Transverse colon (tissue), 4 donors: ENCODE measurements at regions not wholly inside any gene's neighbourhood (a gene's known extent, or its start where the extent isn't known, plus 50 kb on each side); places are given as distances from the start of the nearest gene placed in this dataset.

Experiments
- DNase-seq: peaks from one replicate; pipeline ENCODE4 v3.0.0-alpha.2; 2019
- H3K27ac ChIP-seq, 4 donors: fragments of 200-600 bp; sonication (generic); 2 replicates each; pipeline ENCODE4 v1.5.1; 2016 to 2018; ENCODE audit warnings: inconsistent platforms in 4 of 4
- H3K27me3 ChIP-seq: fragments of 200-600 bp; sonication (generic); 2 replicates; pipeline ENCODE4 v1.5.1; 2017; ENCODE audit warnings: inconsistent platforms
- H3K36me3 ChIP-seq, 4 donors: fragments of 200-600 bp; sonication (generic); 2 replicates each; pipeline ENCODE4 v1.5.1; 2017 to 2019; ENCODE audit warnings: inconsistent platforms in 4 of 4
- H3K4me1 ChIP-seq, 4 donors: fragments of 200-600 bp; sonication (generic); 2 replicates each; pipeline ENCODE4 v1.5.1; 2017 to 2020; ENCODE audit warnings: inconsistent platforms in 4 of 4
- H3K4me3 ChIP-seq, 4 donors: fragments of 200-600 bp; sonication (generic); 1 replicate in 1 of 4; 2 replicates in 3 of 4; pipeline versions ENCODE4 v1.5.1 to v1.6.1; 2017 to 2019; ENCODE audit warnings: inconsistent platforms in 4 of 4
- H3K9me3 ChIP-seq, 2 donors: fragments of 200-600 bp; sonication (generic); 2 replicates each; pipeline ENCODE4 v1.5.1; 2017 to 2019; ENCODE audit warnings: inconsistent platforms in 2 of 2
- EP300 ChIP-seq: sonication (generic); formaldehyde crosslinking; IDR thresholded peaks from one replicate; pipeline ENCODE4 v1.6.1; 2017; ENCODE audit warnings: antibody characterized with exemption, low read depth
- POLR2A ChIP-seq: fragments of 450-650 bp; IDR thresholded peaks from one replicate; pipeline ENCODE4 v1.6.1; 2016; ENCODE audit warnings: antibody characterized with exemption, mild to moderate bottlenecking, moderate library complexity
- POLR2AphosphoS5 ChIP-seq, 3 donors: sonication (generic); formaldehyde crosslinking; IDR thresholded peaks; one replicate each; pipeline ENCODE4 v1.6.1; 2016; ENCODE audit warnings: antibody characterized with exemption in 3 of 3
- WGBS, 2 donors: methylation state at CpG; one replicate each; pipeline ENCODE4 v1.1.5; 2018; ENCODE audit warnings: low coverage in 1 of 2; 5-methylcytosine and 5-hydroxymethylcytosine counted together
- in situ Hi-C, 4 donors: fragments of 200-750 bp; cut with MboI; loops; one replicate each; pipeline versions ENCODE4 v1.15.0 to v1.15.1; 2017; ENCODE audit warnings: low sequenced_read_pairs in 3 of 4, low pct_ligation_motif_present in 1 of 4, low pct_unique_long_range_greater_than_20kb in 1 of 4
- intact Hi-C: fragments of 100-400 bp; cut with DNase I; formaldehyde crosslinking; loops from one replicate; pipeline ENCODE4 v1.15.1; 2023; ENCODE audit warnings: low total_unique reads
- TF ChIP-seq, protein P1 (sequence below), 5 experiments: fragments of 200-600 bp in 3 of 5; fragments of 450-650 bp in 2 of 5; sonication (generic) in 3 of 5; IDR thresholded peaks; 1 replicate in 2 of 5; 2 replicates in 3 of 5; pipeline ENCODE4 v1.5.1; 2016 to 2017; ENCODE audit warnings: antibody characterized with exemption in 5 of 5, inconsistent platforms in 3 of 5, mild to moderate bottlenecking in 2 of 5, moderate library complexity in 1 of 5

DNA sequence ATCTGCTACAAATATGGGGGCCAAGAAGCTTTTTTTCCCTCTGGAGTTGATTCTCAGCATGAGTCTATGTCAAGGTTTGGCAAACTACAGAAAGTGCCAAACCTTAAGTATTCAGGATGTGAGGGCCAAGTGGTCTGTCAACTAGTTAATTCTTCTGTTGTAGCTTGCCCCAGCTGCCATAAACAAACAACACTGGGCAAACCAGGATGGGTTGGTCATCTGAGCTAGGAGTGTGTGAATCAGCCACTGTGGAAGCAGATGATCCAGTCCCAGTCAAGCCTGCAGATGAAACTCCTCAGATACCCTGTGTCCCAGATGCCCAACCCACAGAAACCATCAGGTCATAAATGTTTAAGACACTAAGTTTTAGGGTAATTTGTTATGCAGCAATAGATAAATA, 103.0 kb upstream of the MOCS1 start:
- Histone ChIP-seq H3K27ac (no peak overlapping the region), H3K27me3 (no peaks in the 10 kb centered on the region), H3K36me3 (no peaks in the 10 kb centered on the region), H3K9me3 (no peaks in the 10 kb centered on the region), H3K4me3 (no peak overlapping the region), H3K4me1 (no peaks in the 10 kb centered on the region)
- no peak for TF ChIP-seq EP300
- TF ChIP-seq POLR2A, result no peak
- TF ChIP-seq POLR2AphosphoS5 (IDR thresholded peaks at IDR 0.05), result no peak
- TF ChIP-seq, protein P1, sequence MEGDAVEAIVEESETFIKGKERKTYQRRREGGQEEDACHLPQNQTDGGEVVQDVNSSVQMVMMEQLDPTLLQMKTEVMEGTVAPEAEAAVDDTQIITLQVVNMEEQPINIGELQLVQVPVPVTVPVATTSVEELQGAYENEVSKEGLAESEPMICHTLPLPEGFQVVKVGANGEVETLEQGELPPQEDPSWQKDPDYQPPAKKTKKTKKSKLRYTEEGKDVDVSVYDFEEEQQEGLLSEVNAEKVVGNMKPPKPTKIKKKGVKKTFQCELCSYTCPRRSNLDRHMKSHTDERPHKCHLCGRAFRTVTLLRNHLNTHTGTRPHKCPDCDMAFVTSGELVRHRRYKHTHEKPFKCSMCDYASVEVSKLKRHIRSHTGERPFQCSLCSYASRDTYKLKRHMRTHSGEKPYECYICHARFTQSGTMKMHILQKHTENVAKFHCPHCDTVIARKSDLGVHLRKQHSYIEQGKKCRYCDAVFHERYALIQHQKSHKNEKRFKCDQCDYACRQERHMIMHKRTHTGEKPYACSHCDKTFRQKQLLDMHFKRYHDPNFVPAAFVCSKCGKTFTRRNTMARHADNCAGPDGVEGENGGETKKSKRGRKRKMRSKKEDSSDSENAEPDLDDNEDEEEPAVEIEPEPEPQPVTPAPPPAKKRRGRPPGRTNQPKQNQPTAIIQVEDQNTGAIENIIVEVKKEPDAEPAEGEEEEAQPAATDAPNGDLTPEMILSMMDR (IDR thresholded peaks at IDR 0.05), result no peak
- no peak for DNase-seq
- intact Hi-C loops, result no loop called here
- in situ Hi-C loops, result no loop called here

DNA sequence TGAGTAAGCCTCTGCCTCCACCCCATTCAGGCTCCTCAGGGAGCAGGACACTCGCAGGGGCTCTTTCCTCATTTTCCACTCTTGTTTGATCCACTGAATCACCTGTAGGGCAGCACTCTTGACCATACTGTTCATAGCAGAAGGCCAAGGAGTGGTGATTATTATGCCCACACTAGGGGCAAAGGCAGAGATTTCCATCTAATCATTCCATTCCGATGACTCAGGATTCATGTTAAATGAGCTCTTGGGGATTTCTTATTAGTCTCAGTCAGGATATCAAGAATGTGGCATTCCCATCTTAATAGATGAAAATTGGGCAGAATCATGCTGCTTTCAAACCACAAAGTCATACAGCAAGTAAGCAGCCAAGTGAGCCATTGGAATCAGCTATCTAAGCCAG, 101.9 kb upstream of the MOCS1 start:
- H3K4me3 ChIP-seq, result no peak overlapping the region
- no peak for DNase-seq
- intact Hi-C loops (no loop called here), in situ Hi-C loops (no loop called here)
- TF ChIP-seq, protein P1 (IDR thresholded peaks at IDR 0.05), result no peak
- TF ChIP-seq POLR2A, result no peak
- no peak for TF ChIP-seq POLR2AphosphoS5 (IDR thresholded peaks at IDR 0.05)
- TF ChIP-seq EP300, result no peak
- no peaks in the 10 kb centered on the region for H3K9me3 ChIP-seq
- no peaks in the 10 kb centered on the region for H3K36me3 ChIP-seq
- H3K4me1 ChIP-seq, result no peaks in the 10 kb centered on the region
- no peaks in the 10 kb centered on the region for H3K27me3 ChIP-seq
- H3K27ac ChIP-seq, result no peak overlapping the region
- WGBS, 2 donors, result 80 to 89% methylated on average over 2 of the region's 2 CpGs

DNA sequence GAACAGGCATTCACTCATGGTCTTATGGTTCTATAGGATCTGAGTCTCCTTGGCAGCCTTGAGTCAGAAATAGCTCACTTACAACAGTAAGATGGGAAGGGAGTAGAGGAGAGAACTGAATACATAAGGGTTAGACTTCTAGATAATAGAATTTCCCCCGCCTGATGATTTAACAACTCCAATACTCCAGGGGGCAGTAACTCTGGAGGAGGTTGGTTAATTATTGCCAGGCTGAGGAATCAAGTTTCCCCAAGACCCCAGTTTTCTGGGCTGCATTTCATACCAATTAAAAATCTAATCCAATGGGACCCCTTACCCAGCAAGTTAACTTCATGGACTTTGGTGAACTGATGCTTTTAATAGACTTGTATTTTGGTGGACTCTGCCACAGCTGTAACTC, 94.2 kb upstream of the MOCS1 start:
- Histone ChIP-seq H3K27ac (no peak overlapping the region), H3K9me3 (no peaks in the 10 kb centered on the region), H3K27me3 (no peaks in the 10 kb centered on the region), H3K36me3 (no peaks in the 10 kb centered on the region), H3K4me1 (no peaks in the 10 kb centered on the region), H3K4me3 (no peak overlapping the region)
- intact Hi-C loops (no loop called here), in situ Hi-C loops (no loop called here)
- WGBS, 2 donors, result 86 to 100% methylated on average over 1 of the region's 1 CpG
- TF ChIP-seq POLR2AphosphoS5 (IDR thresholded peaks at IDR 0.05), result no peak
- TF ChIP-seq, protein P1 (IDR thresholded peaks at IDR 0.05), result no peak
- TF ChIP-seq EP300, result no peak
- TF ChIP-seq POLR2A, result no peak
- no peak for DNase-seq

DNA sequence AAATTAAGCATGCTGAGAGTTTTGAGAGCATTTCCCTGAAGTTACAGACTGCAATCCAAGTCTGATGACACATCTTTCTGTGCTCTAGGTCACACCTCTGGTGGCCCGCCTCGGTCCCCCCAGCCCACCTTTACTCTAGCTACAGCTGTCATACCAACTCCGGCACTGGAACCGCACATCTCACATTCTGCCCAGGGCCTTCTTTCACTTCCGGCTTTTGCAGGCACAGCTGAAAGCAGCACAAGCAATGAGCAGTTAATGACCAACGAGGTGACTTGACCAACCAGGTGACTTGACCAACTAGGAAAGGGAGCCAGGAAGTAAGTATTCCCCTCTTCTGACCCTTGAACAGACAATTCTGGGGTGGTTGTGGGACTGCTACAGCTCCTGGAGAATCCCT, 88.6 kb upstream of the MOCS1 start:
- in situ Hi-C loops, result no loop called here
- no peak for DNase-seq
- Histone ChIP-seq H3K27me3 (no peaks in the 10 kb centered on the region), H3K4me3 (no peak overlapping the region), H3K4me1 (no peaks in the 10 kb centered on the region), H3K36me3 (no peaks in the 10 kb centered on the region), H3K27ac (no peak overlapping the region), H3K9me3 (no peaks in the 10 kb centered on the region)
- TF ChIP-seq, protein P1 (IDR thresholded peaks at IDR 0.05), result no peak
- TF ChIP-seq EP300 (no peak), POLR2A (no peak), POLR2AphosphoS5 (IDR thresholded peaks at IDR 0.05) (no peak)
- WGBS, 2 donors, result 70 to 92% methylated on average over 2 to 6 of the region's 6 CpGs
- intact Hi-C loops, result no loop called here
